ENCODE measurements at regions not wholly inside any gene's neighbourhood (a gene's known extent, or its start where the extent isn't known, plus 50 kb on each side); places are given as distances from the start of the nearest gene placed in this dataset.

DNA sequence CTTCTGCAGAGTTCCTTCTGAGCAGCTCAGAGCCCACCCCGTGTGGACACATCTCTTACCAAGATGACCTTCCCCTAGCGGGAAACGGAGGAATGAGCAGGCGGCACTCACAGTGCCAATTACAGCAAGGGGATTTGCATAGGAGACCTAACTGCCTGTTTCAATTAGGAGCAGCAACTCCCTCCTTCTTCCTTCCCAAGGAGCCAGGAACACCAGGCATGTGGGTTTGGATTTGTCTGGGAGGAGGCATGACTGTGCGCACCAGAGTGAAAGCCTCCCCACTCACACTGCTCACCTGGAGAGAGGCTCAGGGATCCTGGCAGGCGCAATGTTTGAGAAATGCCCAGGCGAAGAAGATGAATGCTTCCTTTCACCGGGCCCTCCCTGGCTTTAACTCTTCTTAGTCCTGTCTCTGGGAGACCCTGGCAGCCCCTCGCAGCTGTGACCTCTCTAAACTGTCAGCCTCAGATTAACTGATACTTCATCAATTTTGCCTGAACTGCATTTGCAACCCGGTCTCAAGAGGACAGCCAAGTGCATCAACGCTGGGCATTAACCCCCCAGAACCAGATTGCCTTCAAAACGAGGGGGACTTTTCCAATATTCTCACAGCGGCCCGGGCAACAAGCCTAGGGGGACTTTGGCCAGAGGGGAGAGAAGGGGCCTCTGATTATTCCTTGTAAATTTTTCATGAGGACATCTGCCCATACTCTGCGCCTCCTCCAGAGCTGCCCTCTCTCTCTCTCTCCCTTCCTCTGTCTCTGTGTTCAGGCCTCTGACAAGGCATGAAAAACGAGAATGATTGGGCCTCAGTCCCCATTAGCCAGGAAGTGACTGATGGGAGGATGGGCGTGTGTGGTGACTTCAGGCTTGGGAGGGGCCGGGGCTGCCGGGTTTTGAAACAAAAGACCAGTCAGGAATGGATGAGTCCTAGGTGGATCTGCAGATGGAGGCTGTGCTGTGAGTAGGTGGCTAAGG is 93.8 kb downstream of the CMPK2 start:
- H3K4me2 ChIP-seq (ENCODE audit: insufficient read depth in 1 of 2, low read depth in 2 of 2, low read length in 2 of 2): peak overlapping the region in 1 of 2 experiments; percentile 0; a peak in 2 of 4 replicates
- H2AFZ ChIP-seq (ENCODE audit: low read length): peak overlapping the region; percentile 56

More for the DNA sequence above, 93.8 kb downstream of the CMPK2 start:
- no peak overlapping the region for H3K4me3 ChIP-seq (ENCODE audit: extremely low read depth in 1 of 4, insufficient read depth in 2 of 4, low read depth in 3 of 4, low read length in 4 of 4)
- H3K36me3 ChIP-seq (ENCODE audit: control insufficient read depth in 2 of 4, insufficient read depth in 4 of 4, low read length in 3 of 4): no peaks in the 10 kb centered on the region
- H3K27me3 ChIP-seq (replicated peaks in 1 of 4; ENCODE audit: control insufficient read depth in 3 of 4, extremely low read depth in 1 of 4, insufficient read depth in 3 of 4, low read length in 3 of 4): no peaks in the 10 kb centered on the region
- H2AK5ac ChIP-seq (ENCODE audit: low read depth, low read length): no peak overlapping the region
- peak overlapping the region; percentile 52; the same call in 1 of the 2 replicates for H3K18ac ChIP-seq (ENCODE audit: extremely low read depth, low read length)
- peaks cover 0 to 10% (median 2%) of the 10 kb centered on the region in 4 experiments; a peak in 3 of 7 replicates for H3K4me1 ChIP-seq (replicated peaks in 1 of 4; ENCODE audit: control insufficient read depth in 3 of 4, insufficient read depth in 4 of 4, low read length in 3 of 4)
- TF ChIP-seq, protein P1, sequence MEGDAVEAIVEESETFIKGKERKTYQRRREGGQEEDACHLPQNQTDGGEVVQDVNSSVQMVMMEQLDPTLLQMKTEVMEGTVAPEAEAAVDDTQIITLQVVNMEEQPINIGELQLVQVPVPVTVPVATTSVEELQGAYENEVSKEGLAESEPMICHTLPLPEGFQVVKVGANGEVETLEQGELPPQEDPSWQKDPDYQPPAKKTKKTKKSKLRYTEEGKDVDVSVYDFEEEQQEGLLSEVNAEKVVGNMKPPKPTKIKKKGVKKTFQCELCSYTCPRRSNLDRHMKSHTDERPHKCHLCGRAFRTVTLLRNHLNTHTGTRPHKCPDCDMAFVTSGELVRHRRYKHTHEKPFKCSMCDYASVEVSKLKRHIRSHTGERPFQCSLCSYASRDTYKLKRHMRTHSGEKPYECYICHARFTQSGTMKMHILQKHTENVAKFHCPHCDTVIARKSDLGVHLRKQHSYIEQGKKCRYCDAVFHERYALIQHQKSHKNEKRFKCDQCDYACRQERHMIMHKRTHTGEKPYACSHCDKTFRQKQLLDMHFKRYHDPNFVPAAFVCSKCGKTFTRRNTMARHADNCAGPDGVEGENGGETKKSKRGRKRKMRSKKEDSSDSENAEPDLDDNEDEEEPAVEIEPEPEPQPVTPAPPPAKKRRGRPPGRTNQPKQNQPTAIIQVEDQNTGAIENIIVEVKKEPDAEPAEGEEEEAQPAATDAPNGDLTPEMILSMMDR (IDR thresholded peaks at IDR 0.05; ENCODE audit: control extremely low read depth in 1 of 3, insufficient read depth in 1 of 3, low read depth in 1 of 3, low read length in 3 of 3): peak; percentile 29 to 32 (median 30)
- TF ChIP-seq BACH1 (IDR thresholded peaks at IDR 0.05; ENCODE audit: low read length) (no peak), RAD21 (IDR thresholded peaks at IDR 0.05 in 1 of 2, conservative IDR thresholded peaks at IDR 0.05 in 1 of 2; ENCODE audit: low read depth in 2 of 2, low read length in 2 of 2) (peak; percentile 10 to 43; a peak in 3 of 4 replicates)
- TF ChIP-seq, protein P2, sequence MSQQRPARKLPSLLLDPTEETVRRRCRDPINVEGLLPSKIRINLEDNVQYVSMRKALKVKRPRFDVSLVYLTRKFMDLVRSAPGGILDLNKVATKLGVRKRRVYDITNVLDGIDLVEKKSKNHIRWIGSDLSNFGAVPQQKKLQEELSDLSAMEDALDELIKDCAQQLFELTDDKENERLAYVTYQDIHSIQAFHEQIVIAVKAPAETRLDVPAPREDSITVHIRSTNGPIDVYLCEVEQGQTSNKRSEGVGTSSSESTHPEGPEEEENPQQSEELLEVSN (IDR thresholded peaks at IDR 0.05): 0 out of 2 replicates have a peak, but pooled peaks have one; percentile 27
- no peak overlapping the region for H2BK5ac ChIP-seq (ENCODE audit: low read depth, low read length)
- H3K56ac ChIP-seq (replicated peaks; ENCODE audit: insufficient read length, low read depth, low read length): no peak overlapping the region
- H4K91ac ChIP-seq (replicated peaks; ENCODE audit: insufficient read length, low read length): peak overlapping the region; percentile 23
- WGBS, 2 experiments (ENCODE audit: extremely low coverage in 1 of 2, insufficient coverage in 1 of 2, insufficient read length in 1 of 2, insufficient replicate concordance in 2 of 2, low coverage in 1 of 2, low lambda C conversion rate in 2 of 2, missing lambda C conversion rate in 1 of 2): 79% methylated on average over 18 of the region's 19 CpGs; no CpG with 5 or more reads in 1 of the 2 experiments
- peaks cover 0 to 5% of the 10 kb centered on the region in 2 experiments; a peak in 1 of 4 replicates for H3K9me3 ChIP-seq (ENCODE audit: insufficient read depth in 2 of 2, low read depth in 1 of 2, low read length in 1 of 2)
- peak overlapping the region; percentile 15; the same call in 1 of the 2 replicates for H2BK20ac ChIP-seq (ENCODE audit: low read length)
- no peak overlapping the region for H3K27ac ChIP-seq (ENCODE audit: low read depth, low read length)
- peaks cover 0 to 5% of the 10 kb centered on the region in 2 experiments for H4K20me1 ChIP-seq (replicated peaks in 1 of 2; ENCODE audit: control insufficient read depth in 1 of 2, insufficient read depth in 2 of 2, low read length in 2 of 2)
- no peaks in the 10 kb centered on the region for H3K79me2 ChIP-seq (ENCODE audit: control insufficient read depth in 1 of 2, insufficient read depth in 2 of 2, low read length in 2 of 2)
- CTCF ChIA-PET (ENCODE audit: partially characterized antibody): interaction anchor here (0.8 to 1.6 kb wide), 13 partner anchors 13 to 1060 kb away, joined by 3 to 5 read pairs (median 3); no protein-coding TSS in a partner anchor
- no peak overlapping the region; the same call in 1 of the 2 replicates for H2BK12ac ChIP-seq (ENCODE audit: low read depth, low read length)
- POLR2A ChIA-PET (ENCODE audit: partially characterized antibody): no interaction called here
- no peak overlapping the region for H3K23ac ChIP-seq (ENCODE audit: insufficient read length)
- H2BK120ac ChIP-seq (replicated peaks; ENCODE audit: low read depth, low read length): no peak overlapping the region
- peaks cover 8% of the 10 kb centered on the region; the same call in 1 of the 2 replicates for H3K23me2 ChIP-seq (ENCODE audit: low read depth, low read length)
- FAIRE-seq: no peak
- peak in 1 of 2 experiments; percentile 52 for DNase-seq (ENCODE audit: low read depth in 1 of 2, low spot score in 2 of 2)
- no peak overlapping the region; the same call in 1 of the 2 replicates for H4K8ac ChIP-seq (ENCODE audit: extremely low read depth, insufficient read depth, low read length)
- no peak overlapping the region for H4K5ac ChIP-seq (ENCODE audit: insufficient read length, low read depth, low read length)
- H3K9ac ChIP-seq (replicated peaks in 1 of 4; ENCODE audit: extremely low read depth in 1 of 4, low read depth in 3 of 4, low read length in 3 of 4): no peak overlapping the region
- no peak overlapping the region for H3K14ac ChIP-seq (ENCODE audit: insufficient read length)
- no peak overlapping the region for H3K4ac ChIP-seq (replicated peaks; ENCODE audit: insufficient read length, low read depth, low read length)
- H2BK15ac ChIP-seq (ENCODE audit: low read length): no peak overlapping the region
- no peaks in the 10 kb centered on the region for H3K79me1 ChIP-seq (ENCODE audit: low read depth, low read length)

All from H1 (cell line).